GM19239 (cell line): ENCODE measurements at regions not wholly inside any gene's neighbourhood (a gene's known extent, or its start where the extent isn't known, plus 50 kb on each side); places are given as distances from the start of the nearest gene placed in this dataset.

ENCODE experiments used
- DNase-seq: peaks from one replicate; pipeline ENCODE4 v3.0.0; 2011; ENCODE audit warnings: low spot score; ENCODE audit not compliant: insufficient read length
- FAIRE-seq: peaks from 2 replicates; lab custom pipeline; 2011; peaks lifted over from hg19 to GRCh38; lab: Jason Lieb, UNC

DNA sequence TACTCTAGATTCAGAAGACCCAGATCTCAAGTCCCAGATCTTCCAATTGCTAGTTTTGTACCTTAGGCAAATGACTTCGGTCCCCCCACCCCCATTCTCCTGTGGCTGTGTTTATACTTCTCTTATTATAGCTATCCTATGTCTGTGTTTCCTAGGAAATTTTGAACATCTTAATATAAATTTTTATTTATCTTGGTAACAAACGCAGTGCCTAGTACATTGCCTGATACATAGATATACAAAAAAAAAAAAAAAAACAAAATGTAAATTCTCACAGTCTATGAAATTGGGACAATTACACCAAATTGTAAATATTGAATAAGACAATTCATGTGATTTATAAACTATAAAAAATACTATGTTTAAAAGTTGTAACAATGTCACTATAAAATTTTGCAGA is 84.1 kb upstream of the SLC44A3 start:
- DNase-seq (no peak), FAIRE-seq (no peak)

DNA sequence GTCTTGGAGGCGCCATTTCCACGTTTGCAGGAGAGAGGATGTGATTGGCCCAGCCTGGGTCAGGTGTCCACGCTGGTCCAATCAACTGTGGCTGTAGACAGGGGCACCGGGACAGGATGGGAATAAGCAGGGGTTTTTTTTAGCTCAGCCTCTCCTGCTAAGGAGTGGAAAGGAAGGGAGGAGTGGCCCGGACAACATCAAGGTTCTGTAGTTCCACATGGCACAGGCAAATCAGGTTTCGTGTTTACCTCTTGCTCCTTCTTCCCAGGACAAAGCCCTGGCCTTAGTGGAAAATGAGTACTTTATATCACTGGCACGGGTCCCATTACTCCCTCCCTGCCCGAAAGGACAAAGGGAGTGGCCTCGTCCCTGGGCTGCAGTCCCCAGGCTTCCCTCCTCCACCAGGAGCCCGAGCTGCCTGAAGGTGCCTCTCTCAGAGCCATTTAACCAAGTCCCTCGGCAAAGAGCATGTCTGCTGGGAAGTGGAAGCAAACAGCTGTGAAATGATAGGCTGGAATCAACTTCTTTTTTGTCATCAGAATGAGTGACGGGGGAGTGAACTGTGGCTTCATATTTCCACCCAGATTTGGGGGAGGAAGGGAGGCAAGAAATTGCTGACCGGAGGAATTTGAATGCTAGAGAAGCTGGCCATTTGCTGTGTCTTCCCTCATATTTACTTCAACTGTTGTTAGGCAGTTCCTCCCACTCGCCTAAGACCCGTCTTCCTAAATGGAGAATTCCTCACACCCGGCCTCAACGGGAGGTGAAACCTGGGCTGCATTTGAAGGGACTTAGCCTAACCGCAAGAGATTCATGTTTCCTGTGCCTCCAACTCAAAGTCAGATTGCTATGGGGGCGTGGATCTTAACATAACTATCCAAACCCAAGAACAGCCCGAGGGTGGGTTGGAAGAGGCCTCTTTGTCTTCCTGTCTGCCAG is 84.9 kb upstream of the SLC44A3 start:
- DNase-seq = no peak
- FAIRE-seq = no peak

DNA sequence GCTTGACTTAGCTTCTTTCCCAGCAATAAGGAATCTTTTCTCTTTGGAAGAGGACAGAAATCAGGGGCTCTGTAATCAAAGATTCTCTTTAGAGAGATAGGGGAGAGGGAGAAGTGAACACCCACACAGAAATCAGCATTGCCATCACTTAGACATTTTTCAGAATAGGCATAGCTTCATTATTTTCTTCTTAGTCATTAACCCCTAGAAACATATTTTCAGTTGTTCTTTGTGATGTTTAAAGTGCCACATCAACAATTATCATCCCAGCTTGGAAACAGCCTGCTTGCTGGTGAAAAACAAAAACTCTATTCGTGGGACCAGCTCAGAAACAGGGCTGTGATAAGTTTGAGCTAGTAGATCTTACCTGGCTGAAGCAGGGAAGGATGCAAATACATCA is 88.3 kb upstream of the SLC44A3 start:
- FAIRE-seq (no peak), DNase-seq (no peak)

DNA sequence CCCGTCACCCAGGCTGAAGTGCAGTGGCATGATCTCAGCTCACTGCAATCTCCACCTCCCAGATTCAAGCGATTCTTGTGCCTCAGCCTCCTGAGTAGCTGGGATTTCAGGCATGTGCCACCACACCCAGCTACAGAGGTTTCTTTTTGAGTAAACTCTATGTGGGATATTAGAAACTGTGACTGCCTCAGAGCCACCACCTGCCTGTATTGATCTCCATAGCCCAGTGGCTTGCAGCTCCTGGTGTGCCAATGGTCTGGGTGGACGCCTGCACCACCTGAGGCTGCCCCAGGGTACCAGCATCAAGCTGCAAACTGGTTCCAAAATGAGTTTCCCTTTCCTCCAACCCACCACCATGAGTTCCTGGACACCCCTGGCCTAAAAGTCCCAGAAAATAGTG is 89.7 kb upstream of the SLC44A3 start:
- FAIRE-seq (no peak), DNase-seq (no peak)

DNA sequence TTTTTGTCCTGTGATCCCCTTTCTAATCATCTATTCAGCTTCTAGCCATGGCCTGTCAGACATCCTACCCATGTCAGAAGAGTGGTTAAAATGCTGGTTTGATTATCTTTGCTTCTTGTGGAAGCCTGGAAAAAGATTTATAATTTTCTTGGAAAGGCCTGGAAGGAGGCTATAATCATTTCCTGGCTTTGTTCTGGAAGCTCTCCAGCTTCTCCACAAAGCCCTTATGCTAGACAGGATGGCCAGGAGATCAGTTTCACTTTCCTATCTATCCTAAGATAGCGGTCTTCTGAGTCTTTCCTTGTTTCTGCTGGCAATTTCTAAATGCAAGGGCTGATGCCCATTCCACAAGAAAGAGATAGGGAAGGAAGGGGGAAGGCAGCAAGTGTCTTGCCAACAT is 90.9 kb upstream of the SLC44A3 start:
- FAIRE-seq (no peak), DNase-seq (no peak)

DNA sequence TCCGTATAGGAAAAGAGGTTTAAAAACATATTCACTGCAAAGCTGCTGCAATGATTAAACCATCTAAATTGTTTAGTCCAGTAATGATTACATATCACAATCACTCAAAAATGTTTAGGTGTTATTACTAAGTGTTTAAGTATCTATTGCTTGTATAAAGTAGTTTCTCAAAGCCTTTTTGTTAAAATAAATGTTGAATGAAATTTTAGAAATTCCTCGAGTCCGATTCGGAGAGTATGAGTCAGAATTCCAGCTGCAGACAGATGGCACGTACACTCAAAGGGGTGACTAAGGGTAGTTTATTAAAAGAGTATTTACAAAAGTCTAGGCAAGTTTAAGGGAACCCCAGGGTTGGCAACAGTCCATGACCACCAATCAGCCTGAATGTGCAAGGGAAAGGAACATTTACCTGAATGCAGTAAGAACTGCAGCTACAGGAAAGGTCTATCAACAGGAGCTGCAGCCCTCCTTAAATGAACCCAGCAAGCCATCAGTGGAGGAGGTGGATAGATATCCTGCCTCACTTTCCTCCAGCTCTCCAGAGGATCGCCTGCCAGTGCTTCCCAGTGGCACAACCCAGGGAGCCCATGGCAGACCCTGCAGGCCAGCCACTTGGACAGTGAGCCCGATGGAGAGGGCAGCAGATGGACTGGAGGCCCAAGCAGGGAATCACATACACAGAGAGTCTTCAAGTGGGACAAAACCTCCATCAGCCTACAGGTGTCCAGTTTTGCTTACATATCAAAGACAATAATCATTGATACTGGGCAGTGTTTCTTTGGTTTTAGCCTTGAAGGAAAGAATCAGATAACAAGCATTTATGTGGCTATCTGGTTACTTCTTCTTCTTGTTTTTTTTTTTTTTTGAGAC is 92.1 kb upstream of the SLC44A3 start:
- no peak for DNase-seq
- no peak for FAIRE-seq

DNA sequence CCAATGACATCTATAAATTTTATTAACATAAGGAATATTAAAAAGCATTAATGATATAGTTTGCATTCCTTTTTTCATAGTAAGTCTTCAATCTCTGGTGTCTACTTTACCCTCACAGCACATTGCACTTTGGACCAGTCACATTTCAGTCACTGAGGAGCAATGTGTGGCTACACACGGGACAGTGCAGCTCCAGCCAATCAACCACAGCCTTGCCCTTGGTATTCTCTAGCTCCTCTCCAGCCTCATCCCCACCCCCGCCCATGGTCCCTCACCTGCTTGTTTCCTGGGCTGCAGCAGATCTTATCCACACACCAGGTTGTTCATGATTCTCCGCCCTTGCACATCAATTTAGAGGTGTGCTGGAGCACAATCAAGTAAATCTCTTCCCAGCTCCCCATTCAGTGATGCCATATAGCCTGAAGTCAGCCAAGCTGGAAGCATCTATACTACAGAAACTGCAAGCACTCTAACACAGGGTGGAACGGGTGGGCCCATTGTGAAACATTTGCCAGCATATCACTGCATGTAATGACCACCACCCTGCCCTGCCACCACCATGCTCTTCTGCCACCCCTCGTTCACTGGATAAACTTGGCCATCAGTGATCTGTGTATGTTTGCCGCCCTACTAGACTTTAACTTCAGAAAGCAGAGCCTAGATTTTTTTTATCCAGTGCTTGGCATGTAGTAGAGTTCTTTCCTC is 93.0 kb upstream of the SLC44A3 start:
- no peak for FAIRE-seq
- DNase-seq = no peak

DNA sequence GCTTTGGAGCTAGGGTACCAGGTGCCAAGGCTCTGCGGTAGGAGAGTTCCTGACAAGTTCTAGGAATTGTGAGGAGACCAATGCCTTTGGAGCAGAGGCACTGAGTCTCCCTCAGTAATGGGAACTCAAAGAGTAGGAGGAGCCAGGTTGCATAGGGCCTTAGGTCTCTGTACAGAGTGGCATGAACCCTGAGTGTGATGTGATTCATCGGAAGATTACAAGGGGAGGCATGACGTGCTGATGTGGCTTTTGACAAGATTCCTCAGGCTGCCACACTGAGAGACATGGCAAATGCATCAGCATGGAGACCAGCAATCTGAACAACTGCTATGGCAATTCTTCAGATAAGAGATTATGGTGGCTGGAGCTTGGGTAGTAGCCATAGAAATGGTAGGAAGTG is 94.6 kb upstream of the SLC44A3 start:
- DNase-seq (no peak), FAIRE-seq (no peak)

DNA sequence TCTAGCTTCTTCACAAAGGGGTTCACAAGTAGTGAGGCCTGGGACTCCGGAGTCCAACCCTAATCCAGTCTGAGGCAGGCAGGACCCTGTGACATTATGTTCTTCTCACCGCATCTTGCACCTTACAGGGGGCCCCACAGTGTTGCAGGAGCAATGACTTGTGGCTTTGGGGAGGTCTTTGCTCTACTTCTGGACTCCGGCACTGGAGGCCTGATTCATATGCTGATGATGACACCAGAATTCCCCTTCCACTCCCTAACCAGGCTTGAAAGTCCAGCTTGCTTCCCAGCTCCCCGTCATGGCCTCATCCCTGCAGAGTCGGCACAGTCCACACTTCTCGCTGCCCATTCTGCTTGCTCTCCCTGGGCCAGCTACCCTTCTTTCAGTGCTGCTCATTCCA is 96.3 kb upstream of the SLC44A3 start:
- FAIRE-seq = no peak
- no peak for DNase-seq

DNA sequence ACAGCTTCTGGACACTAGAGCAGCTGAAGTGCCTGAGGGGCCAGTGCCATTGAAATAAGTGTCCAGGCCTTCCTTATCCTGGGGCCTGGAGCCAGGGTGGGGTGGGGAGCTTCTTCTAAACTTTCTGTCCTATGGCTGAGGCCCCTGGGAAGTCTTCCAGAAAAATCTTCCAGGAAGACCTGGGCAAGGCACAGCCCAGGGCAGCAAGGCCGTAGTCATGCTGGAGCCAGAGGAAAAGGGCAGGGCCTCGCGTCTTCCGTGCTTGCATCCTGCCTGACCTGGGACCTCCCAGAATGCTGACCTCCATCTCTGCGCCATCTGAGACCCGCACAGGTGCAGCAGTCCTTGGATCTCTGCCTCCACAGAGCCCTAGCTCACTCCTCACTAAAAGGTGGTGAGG is 96.7 kb upstream of the SLC44A3 start:
- DNase-seq (no peak), FAIRE-seq (no peak)

DNA sequence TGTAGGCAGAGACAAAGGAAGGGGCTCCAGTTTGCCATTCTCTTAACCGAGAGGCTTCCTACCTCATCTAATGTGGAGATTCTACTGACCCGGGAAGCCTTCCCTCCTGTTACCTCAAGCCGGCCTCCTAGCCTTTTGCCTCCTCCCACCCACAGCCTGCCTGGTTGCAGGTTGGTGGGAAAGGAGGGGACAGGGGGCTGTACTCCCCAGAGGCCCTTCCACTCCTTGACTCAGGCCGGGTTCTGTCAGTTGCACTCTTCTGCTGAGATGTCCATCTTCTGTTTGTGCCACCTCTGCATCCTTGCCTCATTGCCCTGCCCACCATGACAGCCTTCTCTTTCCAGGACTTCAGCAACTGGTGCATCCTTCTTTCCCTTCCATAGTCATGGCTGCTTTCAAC is 98.0 kb upstream of the SLC44A3 start:
- FAIRE-seq = no peak
- no peak for DNase-seq

DNA sequence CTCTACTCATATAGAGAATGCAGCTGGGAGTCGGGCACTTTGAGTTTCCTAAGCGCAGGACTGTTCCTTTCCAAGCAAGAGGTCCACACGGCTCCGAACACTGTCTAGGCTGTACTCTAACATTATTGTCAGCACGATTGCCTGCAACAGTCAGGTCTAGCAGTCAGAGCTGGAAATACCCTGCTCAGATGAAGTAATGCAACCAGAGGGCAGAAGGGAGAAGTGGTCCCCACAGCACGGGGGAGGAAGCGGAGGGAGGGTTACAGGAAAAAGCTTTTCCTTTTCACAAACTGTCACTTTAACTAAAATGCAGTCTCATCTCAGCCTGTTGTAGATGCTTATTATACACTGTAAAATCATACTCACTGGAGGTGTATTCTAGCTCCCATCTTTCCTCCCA is 98.9 kb upstream of the SLC44A3 start:
- FAIRE-seq (peak; percentile 40), DNase-seq (no peak)

DNA sequence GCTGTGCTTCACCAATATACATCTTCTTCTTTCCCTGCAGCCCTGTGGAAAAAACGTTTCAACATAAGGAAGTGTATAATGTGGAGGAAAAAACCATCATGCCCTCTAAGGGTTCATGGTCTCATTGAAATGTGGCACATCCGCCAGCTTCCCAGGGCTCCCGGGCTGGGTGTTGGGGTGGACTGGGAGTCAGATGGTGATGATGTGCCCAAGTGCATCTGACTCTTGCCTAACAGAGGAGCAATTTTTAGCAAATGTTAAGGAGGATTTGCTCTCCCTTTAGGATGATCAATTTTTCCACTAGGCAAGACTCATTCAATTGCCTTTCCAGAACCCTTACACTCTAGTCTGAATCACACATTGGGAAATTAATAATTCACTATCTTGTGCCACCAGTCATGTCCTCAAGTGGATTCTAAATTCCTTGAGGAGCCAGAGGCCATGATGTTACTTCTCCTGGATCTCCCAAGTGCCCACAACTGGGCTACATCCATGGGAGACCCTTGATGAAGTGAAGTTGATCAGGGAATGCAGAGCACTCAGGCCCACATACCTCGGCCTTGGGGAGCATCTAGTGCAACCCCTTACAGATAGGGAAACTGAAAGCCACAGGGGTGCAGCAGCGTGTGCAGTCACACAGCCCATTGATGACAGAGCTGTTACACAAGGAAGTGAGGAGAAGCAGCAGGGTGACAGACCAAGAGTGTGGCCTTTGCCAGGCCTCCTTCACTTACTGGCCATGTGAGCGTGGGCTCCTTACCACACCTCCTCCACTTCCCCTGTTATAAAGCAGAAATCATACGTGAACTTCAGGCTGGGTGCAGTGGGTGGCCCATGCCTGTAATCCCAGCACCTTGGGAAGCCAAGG is 100.0 kb upstream of the SLC44A3 start:
- DNase-seq = peak; percentile 36
- FAIRE-seq = peak; percentile 91

DNA sequence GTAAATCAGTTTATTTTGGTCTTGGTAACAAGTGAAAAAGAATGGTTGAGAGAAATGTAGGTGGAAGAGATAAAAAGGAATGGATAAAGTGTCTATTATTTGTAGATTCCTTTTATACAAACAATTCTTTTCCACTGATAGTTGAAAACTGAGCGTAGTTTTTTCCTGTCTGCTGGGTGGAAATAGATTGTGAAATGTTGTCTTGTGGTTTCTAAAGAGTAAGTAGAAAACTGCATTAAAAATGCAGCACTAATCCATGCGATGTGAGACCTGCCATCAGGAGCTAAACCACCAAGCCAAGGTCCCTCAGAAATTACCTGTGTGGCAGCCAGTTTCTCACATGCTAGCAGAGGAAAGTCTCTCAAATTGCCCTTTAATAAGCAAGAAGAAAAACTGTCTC is 103.2 kb upstream of the SLC44A3 start:
- FAIRE-seq = no peak
- no peak for DNase-seq

DNA sequence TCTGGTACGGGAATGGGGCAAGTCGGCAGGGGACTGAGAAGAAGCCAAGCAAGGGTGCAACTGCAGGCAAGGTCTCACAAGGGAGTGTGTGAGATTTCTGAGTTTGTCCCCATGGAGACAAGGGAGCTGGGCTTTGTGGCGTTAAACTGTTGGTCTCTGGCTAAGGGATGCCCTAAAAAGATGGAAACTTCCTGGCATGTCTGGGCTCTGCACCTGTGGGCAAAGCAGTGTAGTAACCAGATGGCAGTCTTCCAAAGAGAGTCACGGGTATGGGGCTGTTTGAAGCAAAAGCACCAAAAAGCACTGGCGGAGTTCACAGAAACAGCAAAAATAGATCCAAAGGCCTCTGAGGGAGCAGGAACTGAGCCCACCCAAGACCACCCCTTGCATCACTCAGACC is 104.8 kb upstream of the SLC44A3 start:
- no peak for DNase-seq
- FAIRE-seq = no peak

DNA sequence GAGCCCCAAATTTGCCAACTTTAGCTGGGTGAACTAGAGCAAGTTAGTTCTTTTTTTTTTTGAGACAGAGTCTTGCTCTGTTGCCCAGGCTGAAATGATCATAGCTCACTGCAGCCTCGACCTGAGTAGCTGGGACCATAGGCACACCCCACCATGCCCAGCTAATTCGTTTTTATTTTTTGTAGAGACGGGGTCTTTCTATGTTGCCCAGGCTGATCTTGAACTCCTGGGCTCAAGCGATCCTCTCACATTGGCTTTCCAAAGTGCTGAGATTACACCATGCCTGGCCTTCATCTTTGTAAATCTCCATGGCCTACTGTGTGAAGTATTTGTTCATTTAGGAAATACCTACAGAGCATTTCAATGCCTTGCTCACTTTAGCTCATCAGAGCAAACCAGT is 105.6 kb upstream of the SLC44A3 start:
- FAIRE-seq (no peak), DNase-seq (no peak)

DNA sequence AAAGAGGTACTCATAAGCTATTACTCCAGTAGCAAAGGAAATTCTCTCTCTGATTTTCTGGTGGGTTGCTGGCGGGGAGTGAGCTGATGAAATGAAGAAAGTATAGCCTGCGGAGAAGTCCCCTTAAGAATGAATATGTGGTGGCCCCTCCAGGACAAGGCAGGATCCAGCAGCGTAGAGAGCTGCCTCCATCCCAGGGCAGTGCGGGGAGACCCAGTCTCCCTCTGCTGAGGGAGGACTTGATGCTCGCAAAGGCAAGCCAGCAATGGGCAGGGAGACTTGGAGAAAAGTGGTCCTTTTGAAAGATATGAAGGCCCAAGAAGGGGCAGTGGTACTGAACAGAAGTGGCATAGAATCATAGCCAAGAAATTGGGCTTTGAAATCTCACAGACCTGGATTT is 106.0 kb upstream of the SLC44A3 start:
- FAIRE-seq (no peak), DNase-seq (no peak)

DNA sequence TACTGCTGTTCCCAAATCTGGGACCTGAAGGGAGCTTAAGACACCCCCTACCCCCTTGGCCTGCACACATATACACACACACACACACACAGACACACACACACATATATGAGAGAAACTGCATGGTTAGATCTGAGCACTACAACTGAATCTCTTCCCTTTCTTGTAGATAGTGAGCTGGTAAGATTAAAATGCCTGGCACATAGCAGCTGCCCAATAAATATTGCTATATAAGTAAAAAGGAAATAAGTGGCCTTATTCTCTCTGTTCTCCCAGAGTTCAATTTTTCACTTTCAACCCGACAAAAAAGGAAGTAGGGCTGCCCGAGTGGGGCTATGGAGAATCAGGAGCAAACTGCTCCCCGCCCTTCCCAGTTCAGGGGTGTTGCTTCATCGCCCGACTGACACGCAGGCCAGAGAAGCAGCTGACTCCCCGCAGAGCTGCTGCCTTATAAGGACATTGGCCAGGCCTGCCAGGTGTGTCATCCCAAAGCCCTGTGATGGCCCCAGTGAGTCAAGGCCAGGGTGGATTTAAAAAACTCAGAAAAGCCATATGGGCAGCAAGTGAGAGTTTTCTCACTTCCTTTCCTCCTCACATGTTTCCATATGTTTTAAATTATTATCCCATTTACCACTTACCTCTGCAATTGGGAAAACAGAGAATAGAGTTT is 106.5 kb upstream of the SLC44A3 start:
- no peak for FAIRE-seq

DNA sequence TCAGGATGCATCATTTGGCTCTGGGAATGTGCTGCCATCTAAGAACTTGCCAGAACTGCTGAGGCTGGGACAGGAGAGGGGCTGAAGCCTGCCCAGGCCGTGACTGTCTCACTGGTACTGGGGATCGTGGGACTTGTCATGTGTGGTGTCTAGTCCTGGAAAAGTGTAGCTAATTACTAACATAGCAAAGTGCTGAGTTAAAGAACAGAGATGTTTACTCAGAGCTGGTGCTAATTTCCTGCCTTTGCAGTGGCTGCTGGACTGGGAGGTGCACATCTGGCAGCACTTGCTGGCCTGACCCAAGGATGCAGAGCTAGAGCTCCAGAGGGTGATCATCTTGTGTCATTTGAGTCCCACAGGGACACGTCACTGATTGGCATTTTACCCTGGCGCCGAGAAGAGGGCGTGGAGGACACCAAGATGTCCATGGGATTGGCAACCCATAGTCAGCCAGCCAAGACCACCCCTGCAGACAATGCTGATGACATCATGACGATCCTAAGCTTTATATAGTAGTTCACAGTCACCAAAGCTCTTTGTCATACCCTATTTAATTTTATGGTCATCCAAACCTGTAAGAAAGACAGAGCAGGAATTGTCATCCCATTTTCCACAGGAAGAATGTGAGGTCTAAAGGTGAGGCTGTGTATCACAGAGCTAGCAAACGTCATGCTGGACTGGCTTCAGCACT is 110.1 kb upstream of the SLC44A3 start:
- DNase-seq (no peak), FAIRE-seq (no peak)

More for the DNA sequence above, 106.5 kb upstream of the SLC44A3 start:
- DNase-seq = no peak
